ENCODE measurements at regions not wholly inside any gene's neighbourhood (a gene's known extent, or its start where the extent isn't known, plus 50 kb on each side); places are given as distances from the start of the nearest gene placed in this dataset.

- CTCF ChIA-PET, result no interaction called here
- no peak for TF ChIP-seq ZNF423 (CRISPR knock-in tag; IDR thresholded peaks at IDR 0.05)
- TF ChIP-seq NR2C2 (CRISPR knock-in tag; IDR thresholded peaks at IDR 0.05), result no peak
- no peak for TF ChIP-seq JAZF1 (CRISPR knock-in tag; IDR thresholded peaks at IDR 0.05)
- TF ChIP-seq FOXP1 (CRISPR knock-in tag; IDR thresholded peaks at IDR 0.05; ENCODE audit: borderline replicate concordance), result no peak
- TF ChIP-seq RELA (CRISPR knock-in tag; IDR thresholded peaks at IDR 0.05; ENCODE audit: borderline replicate concordance), result no peak
- no peak for TF ChIP-seq CREB1 (CRISPR knock-in tag; IDR thresholded peaks at IDR 0.05)
- no peak for TF ChIP-seq ZNF532 (CRISPR knock-in tag; IDR thresholded peaks at IDR 0.05; ENCODE audit: borderline replicate concordance)
- TF ChIP-seq ETV6 (CRISPR knock-in tag; IDR thresholded peaks at IDR 0.05), result no peak
- no peak for TF ChIP-seq HMGA2 (CRISPR knock-in tag; IDR thresholded peaks at IDR 0.05)
- no peak for TF ChIP-seq ZNF416 (CRISPR knock-in tag; IDR thresholded peaks at IDR 0.05)
- no peak for TF ChIP-seq JUN (CRISPR knock-in tag; IDR thresholded peaks at IDR 0.05)
- TF ChIP-seq MLX (CRISPR knock-in tag; IDR thresholded peaks at IDR 0.05), result no peak
- no peak for TF ChIP-seq PRRX2 (CRISPR knock-in tag; IDR thresholded peaks at IDR 0.05)
- TF ChIP-seq, protein P1, sequence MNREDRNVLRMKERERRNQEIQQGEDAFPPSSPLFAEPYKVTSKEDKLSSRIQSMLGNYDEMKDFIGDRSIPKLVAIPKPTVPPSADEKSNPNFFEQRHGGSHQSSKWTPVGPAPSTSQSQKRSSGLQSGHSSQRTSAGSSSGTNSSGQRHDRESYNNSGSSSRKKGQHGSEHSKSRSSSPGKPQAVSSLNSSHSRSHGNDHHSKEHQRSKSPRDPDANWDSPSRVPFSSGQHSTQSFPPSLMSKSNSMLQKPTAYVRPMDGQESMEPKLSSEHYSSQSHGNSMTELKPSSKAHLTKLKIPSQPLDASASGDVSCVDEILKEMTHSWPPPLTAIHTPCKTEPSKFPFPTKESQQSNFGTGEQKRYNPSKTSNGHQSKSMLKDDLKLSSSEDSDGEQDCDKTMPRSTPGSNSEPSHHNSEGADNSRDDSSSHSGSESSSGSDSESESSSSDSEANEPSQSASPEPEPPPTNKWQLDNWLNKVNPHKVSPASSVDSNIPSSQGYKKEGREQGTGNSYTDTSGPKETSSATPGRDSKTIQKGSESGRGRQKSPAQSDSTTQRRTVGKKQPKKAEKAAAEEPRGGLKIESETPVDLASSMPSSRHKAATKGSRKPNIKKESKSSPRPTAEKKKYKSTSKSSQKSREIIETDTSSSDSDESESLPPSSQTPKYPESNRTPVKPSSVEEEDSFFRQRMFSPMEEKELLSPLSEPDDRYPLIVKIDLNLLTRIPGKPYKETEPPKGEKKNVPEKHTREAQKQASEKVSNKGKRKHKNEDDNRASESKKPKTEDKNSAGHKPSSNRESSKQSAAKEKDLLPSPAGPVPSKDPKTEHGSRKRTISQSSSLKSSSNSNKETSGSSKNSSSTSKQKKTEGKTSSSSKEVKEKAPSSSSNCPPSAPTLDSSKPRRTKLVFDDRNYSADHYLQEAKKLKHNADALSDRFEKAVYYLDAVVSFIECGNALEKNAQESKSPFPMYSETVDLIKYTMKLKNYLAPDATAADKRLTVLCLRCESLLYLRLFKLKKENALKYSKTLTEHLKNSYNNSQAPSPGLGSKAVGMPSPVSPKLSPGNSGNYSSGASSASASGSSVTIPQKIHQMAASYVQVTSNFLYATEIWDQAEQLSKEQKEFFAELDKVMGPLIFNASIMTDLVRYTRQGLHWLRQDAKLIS (CRISPR knock-in tag; IDR thresholded peaks at IDR 0.05; ENCODE audit: borderline replicate concordance), result no peak
- TF ChIP-seq NR1H2 (CRISPR knock-in tag; IDR thresholded peaks at IDR 0.05), result no peak
- TF ChIP-seq ZMAT4 (CRISPR knock-in tag; IDR thresholded peaks at IDR 0.05), result no peak
- TF ChIP-seq MYBL2 (CRISPR knock-in tag; IDR thresholded peaks at IDR 0.05), result no peak
- H3K9me3 Mint-ChIP-seq, result 0 out of 2 replicates have a peak, but pooled peaks cover 3% of the 10 kb centered on the region
Measured at GRCh38 chr5:74938250-74938933, 72.2 kb upstream of the FAM169A start.

GRCh38 chr5:74935752-74936091, 69.5 kb upstream of the FAM169A start:
- Mint-ChIP-seq H3K4me3 (no peak overlapping the region), H3K9me3 (0 out of 2 replicates have a peak, but pooled peaks cover 3% of the 10 kb centered on the region)
- no peak for ATAC-seq
- TF ChIP-seq ESRRA (CRISPR knock-in tag; IDR thresholded peaks at IDR 0.05; ENCODE audit: borderline replicate concordance), result no peak
- no peak for TF ChIP-seq ZNF532 (CRISPR knock-in tag; IDR thresholded peaks at IDR 0.05; ENCODE audit: borderline replicate concordance)
- no peak for TF ChIP-seq ZBTB21 (CRISPR knock-in tag; IDR thresholded peaks at IDR 0.05; ENCODE audit: borderline replicate concordance)
- no peak for TF ChIP-seq FOXJ3 (CRISPR knock-in tag; IDR thresholded peaks at IDR 0.05; ENCODE audit: borderline replicate concordance)
- no peak for TF ChIP-seq CREM (CRISPR knock-in tag; IDR thresholded peaks at IDR 0.05)

More at GRCh38 chr5:74938250-74938933, 72.2 kb upstream of the FAM169A start:
- POLR2A ChIA-PET, result no interaction called here
- no peak overlapping the region for H3K27ac Mint-ChIP-seq
- H3K4me1 Mint-ChIP-seq, result peaks cover 20% of the 10 kb centered on the region
- ATAC-seq (no peak), DNase-seq (ENCODE audit: low spot score) (no peak)
- no peaks in the 10 kb centered on the region for H3K27me3 Mint-ChIP-seq (ENCODE audit: low read depth)
- no peaks in the 10 kb centered on the region for H3K36me3 Mint-ChIP-seq
- H3K4me3 Mint-ChIP-seq, result no peak overlapping the region

More at GRCh38 chr5:74935752-74936091, 69.5 kb upstream of the FAM169A start:
- CTCF ChIA-PET, result interaction anchor here (0.8 to 2.5 kb wide), 13 partner anchors 8 to 434 kb away, joined by 3 to 19 read pairs (median 5); partner anchors contain the start of genes GCNT4 and HMGCR
- POLR2A ChIA-PET, result no interaction called here
- Mint-ChIP-seq H3K4me1 (peaks cover 17% of the 10 kb centered on the region), H3K27me3 (ENCODE audit: low read depth) (no peaks in the 10 kb centered on the region), H3K27ac (no peak overlapping the region), H3K36me3 (no peaks in the 10 kb centered on the region)
- no peak for DNase-seq (ENCODE audit: low spot score)
